GM12872 (cell line): ENCODE measurements at regions not wholly inside any gene's neighbourhood (a gene's known extent, or its start where the extent isn't known, plus 50 kb on each side); places are given as distances from the start of the nearest gene placed in this dataset.

Source experiments
- CTCF ChIP-seq: IDR thresholded peaks from 3 replicates; pipeline ENCODE4 v1.5.1; 2011; ENCODE audit warnings: low read depth, mild to moderate bottlenecking, low read length, moderate library complexity; ENCODE audit not compliant: insufficient read depth

- TF ChIP-seq CTCF = no peak
These were observed 56.3 kb upstream of the CD93 start for GRCh38 chr20:23142162-23143050.

GRCh38 chr20:23141450-23142161 is 55.5 kb upstream of the CD93 start:
- TF ChIP-seq CTCF = no peak

GRCh38 chr20:23140991-23141390 is 54.9 kb upstream of the CD93 start:
- TF ChIP-seq CTCF = no peak

GRCh38 chr20:23139524-23139923 is 53.4 kb upstream of the CD93 start:
- TF ChIP-seq CTCF = no peak

GRCh38 chr20:23138682-23139081 is 52.6 kb upstream of the CD93 start:
- TF ChIP-seq CTCF = no peak

- TF ChIP-seq CTCF = no peak
These were observed 52.1 kb upstream of the CD93 start for GRCh38 chr20:23138226-23138625.

- TF ChIP-seq CTCF = no peak
These were observed 51.0 kb upstream of the CD93 start for GRCh38 chr20:23136893-23137745.
